GM20000 (cell line): ENCODE measurements at regions not wholly inside any gene's neighbourhood (a gene's known extent, or its start where the extent isn't known, plus 50 kb on each side); places are given as distances from the start of the nearest gene placed in this dataset.
"Not testable (repeated sequence)": the region's sequence is repeated elsewhere in the genome, so short reads cannot be mapped to it uniquely, and the experiment has no call there.

Experiments used
- DNase-seq: peaks from one replicate; pipeline ENCODE4 v3.0.0; 2012; ENCODE audit warnings: low spot score
- TF ChIP-seq, protein P1 (sequence below): IDR thresholded peaks from 2 replicates; pipeline ENCODE4 v1.5.1; 2012; ENCODE audit warnings: mild to moderate bottlenecking, control low read depth; ENCODE audit errors: extremely low read depth, missing control alignments

DNA sequence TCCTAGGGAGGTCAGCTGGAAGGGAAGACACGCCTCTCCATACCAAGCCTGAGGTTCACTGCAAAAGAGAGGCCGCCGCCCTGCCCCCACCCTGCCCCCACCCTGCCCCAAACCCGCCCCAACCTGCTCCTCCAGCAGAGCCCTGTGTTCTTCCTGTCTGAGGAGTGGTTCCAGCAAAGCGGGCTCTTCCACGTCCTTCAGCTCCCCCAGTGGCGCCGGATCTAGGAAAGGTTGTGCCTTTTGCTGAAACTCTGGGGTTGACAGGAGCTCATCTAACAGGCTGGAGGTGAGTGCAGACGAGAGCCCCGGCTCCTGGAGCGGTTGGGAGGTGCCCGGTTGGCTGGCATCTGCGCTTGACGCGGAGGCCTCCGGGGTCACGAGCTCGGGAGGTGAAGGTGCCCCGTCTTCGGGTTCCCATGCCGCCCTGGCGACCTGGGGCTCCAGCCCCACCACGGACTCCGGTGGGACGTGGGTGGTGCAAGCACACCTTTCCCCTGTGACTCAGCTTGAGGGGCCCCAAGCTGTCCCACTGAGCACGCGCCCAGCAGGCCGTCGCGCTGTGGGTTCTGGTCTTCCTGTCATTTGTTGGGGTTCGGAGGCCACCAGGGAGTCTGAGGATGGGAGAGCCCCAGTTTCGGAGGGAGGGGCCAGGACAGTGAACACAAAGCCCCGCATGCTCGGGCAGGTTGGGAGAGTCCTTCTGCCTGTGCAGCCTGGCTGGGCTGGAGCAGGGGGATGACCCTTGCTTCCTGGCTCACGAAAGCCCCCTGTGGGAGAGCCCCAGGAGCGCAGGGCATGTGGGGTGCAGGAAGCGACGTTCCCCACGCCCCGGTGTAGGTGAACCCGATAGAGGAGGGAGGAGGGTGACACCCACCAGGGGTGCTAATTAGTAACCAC, 1467.1 kb downstream of the FOXD4L5 start:
- TF ChIP-seq, protein P1, sequence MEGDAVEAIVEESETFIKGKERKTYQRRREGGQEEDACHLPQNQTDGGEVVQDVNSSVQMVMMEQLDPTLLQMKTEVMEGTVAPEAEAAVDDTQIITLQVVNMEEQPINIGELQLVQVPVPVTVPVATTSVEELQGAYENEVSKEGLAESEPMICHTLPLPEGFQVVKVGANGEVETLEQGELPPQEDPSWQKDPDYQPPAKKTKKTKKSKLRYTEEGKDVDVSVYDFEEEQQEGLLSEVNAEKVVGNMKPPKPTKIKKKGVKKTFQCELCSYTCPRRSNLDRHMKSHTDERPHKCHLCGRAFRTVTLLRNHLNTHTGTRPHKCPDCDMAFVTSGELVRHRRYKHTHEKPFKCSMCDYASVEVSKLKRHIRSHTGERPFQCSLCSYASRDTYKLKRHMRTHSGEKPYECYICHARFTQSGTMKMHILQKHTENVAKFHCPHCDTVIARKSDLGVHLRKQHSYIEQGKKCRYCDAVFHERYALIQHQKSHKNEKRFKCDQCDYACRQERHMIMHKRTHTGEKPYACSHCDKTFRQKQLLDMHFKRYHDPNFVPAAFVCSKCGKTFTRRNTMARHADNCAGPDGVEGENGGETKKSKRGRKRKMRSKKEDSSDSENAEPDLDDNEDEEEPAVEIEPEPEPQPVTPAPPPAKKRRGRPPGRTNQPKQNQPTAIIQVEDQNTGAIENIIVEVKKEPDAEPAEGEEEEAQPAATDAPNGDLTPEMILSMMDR = no peak
- DNase-seq = peak; percentile 72

DNA sequence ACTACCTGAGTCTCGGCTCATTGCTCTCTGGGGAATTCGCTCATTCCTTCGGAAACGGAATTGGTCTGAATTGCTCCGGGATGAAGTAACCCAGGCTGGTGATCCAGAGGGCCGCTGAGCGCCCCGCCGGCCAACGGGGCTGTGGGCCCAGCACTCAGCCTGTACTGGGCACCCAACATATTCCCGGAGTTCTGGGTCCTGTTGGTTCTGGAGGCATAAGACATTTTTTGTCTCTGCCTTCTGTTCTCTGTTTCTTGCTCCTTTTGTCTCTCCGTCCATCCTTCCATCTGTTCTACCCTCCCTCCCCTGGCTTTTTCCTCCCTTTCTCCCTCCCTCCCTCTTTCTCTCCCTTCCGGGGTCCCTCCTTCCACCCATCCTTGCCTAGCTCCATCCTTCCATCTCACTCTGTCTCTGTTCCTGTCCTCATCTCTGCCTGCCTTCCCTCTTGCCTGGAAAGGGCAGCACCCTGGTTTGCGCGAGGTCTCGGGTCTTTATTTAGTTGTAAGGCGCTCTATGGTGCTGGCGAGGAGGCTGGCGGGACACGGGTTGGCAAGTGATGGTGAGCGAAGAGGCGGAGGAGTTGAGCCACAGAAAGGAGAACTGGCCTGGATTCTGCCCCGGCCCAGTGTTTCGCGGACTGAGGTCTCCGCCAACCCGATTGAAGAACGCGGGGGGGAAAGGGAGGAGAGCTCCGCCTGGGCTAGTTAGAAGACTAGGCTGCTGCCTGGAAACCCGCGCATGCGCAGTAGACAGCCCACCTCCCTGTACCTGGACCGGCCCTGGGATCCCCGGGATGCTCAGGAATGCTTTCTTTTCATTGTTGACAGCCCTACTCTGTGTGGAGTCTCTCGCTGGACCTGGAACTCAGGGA, 1468.0 kb downstream of the FOXD4L5 start:
- DNase-seq = peak; percentile 90
- TF ChIP-seq, protein P1 = no peak

DNA sequence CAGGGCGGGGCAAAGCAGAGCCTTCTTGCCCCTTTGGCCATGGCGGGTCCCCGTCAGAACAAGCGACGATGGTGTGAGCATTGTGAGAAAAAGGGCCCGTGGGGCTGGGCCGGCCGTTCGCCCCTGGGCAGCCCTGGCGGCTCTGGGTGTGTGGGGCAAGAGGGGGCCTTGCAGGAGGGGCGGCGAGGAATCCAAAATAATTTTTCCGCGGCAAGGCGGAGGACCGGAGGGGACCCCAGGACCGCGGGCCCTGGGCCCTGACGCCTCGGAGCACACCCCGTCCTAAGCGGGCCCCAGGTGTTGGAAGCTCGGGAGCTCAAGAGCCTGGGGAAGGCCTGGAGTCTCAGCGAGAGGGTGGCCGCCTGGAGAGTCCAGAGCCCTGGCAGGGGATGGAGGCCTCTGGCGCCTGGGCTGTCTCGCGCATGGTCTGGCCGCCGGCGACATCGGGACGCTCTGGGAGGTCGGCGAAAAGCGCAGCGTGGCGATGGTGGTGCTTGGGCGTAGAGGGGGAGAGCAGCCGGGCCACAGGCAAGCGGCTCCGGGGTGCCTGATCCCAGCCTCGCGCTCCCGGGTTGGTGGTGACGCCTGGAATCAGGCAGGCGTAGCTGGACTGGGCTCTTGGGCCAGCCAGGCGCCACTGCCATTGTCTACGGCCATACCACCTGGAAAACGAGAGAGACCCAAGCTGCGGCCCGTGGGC, 1469.9 kb downstream of the FOXD4L5 start:
- not testable (repeated sequence) for DNase-seq

DNA sequence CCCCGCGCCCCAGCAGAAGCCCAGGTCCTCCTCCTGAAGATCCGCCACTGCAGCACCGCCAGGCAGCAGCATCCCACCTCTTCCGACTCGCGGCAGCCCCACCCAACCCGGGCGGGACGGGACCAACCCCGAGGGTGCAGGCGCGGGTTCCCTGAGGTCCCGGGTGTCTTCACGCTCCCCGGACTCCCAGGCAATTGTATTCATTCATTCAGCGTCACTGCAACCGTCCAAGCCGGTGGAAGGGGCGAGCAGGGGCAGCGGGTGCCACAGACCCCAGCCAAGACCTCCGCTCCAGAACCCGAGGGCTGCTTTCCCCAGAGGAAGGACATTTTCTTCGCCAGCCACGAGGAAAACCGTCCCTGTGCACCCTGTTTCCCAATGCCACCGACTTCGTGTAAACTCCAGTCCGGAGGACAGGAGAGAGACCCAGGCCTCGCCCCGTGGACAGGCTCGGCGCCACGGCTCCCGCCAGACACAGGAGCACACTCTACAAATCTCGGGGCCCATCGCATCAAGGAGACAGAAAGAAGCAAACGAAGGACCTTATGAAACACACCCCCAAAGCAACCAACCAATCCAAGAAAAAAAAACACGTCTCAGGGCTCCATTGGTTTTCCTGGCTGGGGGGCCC, 1471.5 kb downstream of the FOXD4L5 start:
- DNase-seq = not testable (repeated sequence)

DNA sequence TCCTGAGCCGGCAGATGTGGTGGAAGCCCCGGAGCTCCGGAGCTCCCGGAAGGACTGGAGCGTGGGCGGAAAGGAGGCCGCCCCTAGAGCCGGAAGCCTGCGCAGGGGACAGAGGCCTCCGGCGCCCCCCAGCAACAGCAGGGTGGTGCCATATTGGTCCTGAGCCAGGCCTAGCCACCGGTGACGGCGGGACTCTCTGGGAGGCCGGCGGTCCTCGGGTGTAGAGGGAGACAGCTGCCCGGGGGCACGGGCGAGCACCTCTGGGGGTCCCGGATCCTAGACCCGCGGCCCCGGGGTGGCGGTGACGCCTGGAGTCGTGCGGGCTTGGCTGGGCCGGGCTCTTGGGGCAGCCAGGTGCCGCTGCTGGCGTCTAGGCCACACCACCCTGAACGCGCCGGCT, 1472.2 kb downstream of the FOXD4L5 start:
- DNase-seq = peak; percentile 44

DNA sequence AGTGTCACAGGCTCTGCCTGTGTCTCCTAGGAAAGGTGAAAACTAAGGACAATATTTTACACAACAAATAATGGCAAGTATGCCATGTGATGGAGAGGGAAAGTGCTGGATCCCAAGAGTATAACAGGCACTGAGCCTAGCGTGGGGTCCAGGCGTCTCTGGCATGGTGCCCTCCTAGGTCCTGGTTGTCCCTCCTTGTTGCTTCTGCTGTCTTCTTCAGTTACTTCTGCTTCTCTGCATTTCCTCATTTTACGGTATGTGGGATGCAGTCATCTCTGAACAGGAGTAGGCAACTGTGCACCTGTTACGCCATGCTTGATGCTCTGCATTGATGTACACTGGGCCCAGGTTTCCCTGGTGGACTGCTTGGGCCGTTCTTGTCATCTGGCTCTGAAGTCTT, 1480.8 kb downstream of the FOXD4L5 start:
- DNase-seq = not testable (repeated sequence)

DNA sequence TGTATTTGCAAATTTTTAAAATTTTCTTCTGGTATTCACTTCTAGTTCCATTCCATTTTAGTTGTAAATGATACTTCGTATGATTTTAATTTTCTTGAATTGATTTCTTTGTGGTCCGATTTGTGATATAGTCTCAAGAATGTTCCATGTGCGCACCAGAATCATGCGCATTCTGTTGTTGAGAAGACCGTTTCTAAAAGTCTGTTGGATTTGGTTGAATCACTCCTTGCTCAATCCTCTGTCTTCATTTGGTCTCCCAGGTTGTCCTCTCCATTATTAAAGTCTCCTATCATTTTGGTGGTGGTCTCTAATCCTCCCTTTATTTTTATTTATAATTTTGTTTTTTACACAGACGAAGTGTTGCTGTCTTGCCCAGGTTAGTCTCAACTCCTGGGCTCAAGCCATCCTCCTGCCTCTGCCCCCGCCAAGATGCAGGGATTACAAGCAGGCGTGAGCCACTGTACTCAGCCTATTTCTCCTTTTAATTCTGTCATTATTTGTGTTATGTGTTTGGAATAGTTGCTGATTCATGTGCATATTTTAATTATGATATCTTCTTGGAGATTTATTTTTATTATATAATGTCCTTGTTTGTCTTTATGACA, 1490.8 kb downstream of the FOXD4L5 start:
- not testable (repeated sequence) for DNase-seq

DNA sequence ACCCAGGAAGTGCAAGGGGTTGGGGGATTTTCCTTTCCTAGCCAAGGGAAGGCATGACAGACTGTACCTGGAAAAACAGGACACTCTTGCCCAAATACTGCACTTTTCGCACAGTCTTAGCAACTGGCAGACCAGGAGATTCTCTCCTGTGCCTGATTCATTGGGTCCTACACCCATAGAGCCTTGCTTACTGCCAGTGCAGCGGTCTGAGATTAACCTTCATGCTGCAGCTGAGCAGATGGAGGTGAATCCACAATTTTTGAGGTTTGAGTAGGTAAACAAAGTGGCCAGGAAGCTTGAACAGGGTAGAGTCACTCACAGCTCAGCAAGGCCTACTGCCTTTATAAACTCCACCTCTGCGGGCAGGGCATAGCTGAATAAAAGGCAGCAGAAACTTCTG, 1497.6 kb downstream of the FOXD4L5 start:
- DNase-seq = not testable (repeated sequence)

DNA sequence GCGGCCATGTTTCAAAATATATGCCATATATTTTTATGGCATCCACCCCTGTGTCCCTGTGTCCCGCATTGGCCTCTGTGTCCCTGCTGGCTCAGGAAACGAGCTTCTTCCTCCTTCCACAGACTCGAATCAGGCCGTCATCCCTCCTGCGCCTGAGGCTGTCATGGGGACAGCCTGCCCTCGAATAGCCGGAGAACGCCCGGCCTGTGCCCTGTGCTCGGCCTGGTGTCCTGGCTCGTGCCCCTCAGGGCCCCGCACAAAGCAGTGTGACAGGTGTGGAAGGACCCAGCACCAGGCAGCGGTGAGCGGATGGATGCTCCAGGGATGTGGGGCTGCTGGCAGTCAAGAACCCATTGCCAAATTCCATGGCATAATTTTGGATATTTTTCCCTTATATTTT, 1500.0 kb downstream of the FOXD4L5 start:
- not testable (repeated sequence) for DNase-seq

DNA sequence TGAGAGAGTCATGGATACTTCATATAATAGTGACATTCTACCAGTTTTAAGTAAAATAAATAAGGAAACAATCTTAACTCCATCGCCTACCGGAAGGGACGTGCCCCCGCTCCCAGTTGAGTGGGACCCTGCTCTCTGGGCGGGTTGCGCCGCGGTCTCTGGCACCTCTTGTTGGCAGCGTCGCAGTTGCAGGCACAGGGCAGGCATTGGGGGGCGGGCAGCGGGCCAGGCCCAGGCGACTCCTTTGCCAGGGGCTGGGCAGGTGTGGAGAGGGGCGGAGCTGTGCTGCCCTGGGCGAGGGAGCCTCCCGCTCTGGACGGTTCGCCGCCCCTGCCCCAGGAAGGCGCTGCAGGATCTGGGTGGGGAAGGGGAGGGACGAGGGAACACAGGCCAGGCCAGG, 1500.6 kb downstream of the FOXD4L5 start:
- not testable (repeated sequence) for DNase-seq

DNA sequence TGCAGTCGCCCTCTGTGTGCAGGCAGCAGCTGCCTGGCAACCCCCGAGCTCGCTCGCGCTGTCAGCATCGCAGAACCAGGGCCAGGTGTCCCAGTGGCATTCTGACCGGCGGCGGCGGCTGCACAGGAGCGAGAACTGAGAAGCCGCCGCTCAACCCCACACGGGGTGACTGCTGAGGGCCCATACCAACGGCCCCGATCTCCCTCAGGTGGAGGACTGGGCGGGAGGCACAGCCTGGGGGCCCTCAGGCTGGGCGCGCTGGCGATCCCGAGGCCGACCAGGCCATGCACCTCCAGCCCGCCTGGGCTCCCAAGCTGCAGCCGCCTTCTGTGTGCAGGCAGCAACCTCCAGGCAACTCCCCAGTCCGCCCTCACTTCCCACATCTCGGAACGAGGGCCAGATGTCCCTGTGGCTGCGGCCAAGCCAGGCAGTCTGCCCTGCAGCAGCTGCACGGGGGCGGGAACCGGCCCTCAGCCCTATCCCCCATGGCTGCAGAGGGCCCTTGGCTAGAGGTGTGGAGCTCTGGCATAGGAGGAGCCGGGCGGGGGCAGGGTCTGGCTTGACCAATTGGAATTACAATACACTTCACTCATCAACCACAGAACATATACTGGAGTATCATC, 1503.1 kb downstream of the FOXD4L5 start:
- peak; percentile 14 for DNase-seq

DNA sequence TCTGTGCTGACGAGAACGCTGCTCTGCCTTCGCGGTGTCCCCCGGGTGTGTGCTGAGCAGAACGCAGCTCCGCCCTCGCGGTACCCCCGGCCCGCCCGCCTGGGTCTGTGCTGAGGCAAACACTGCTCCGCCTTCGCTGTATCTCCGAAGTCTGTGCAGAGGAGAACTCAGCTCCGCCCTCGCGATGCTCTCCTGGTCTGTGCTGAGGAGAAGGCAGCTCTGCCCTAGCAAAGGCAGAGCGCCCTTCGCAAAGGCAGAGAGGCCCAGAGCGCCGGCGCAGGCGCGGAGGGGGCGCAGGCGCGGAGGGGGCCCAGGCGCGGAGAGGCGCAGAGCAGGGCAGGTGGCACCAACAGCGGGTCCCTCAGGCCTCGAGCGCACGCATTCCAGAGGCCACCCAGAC, 1503.6 kb downstream of the FOXD4L5 start:
- DNase-seq = peak; percentile 7

DNA sequence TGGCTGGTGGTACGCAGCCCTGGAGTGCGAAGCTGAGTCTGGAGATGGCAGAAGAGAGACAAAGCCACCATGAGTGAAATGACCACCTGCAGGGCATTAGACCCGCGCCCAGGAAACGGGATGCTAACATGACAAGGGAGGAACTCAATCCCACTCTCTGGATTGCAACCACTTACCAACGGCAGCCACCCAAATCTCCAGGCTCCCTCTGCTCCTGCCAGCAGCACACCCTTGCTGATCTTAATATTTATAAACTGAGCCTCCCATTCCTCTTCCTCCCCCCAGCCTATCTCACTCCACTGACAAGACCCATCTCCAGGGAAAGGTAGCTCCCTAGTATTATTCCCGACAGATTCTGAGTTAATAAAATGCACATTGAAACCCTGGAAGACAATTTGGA, 1508.8 kb downstream of the FOXD4L5 start:
- not testable (repeated sequence) for DNase-seq

DNA sequence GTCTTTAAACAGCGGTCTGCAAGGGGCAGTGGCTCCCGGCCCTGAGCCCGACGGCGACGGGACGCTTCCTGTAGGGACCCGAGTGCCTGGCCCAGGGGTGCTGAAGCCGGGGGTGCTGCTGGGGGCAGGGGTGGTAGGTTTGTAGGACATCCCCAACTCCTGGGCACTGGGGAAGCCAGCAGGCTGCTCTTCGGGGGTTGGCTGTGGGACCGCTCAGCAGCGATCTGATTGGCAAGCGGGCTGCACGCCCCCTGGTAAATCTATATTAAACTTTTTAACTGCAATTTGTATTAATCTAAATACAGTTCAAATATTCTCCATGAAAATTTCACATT, 1510.0 kb downstream of the FOXD4L5 start:
- not testable (repeated sequence) for DNase-seq

DNA sequence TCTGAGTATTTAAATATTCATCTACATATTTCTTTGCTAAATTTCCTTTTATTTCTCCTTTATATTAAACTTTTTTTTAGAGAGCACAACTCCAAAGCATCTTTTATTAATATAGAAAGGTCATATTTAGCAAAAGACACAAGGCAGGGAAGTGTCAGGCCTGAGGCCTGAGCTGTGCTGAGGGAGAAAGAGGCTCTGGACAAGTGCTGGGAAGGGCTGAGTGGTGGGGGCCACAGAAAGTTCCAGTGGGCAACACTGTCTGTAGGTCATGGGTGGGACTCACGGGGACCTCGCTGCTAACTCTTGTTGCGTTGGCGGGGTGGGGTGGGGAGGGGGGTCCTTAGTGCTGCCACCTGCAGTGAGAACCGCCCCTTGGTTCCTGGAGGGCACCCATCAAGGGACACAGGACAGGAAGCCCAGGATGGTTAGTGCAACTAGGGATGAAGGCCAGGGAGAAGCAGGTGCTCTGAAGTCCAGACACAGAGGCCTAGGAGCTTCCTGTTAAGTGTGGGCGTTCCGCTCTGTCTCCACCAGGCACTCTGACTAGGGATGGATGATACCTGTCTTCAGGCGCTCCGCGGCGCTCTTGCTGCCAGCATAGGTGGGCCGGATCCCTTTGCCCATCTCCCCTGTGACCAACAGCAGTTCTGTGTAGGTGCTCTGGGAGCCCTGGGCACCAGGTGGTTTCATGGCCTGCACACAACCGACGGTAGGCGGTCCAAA, 1510.5 kb downstream of the FOXD4L5 start:
- not testable (repeated sequence) for DNase-seq

DNA sequence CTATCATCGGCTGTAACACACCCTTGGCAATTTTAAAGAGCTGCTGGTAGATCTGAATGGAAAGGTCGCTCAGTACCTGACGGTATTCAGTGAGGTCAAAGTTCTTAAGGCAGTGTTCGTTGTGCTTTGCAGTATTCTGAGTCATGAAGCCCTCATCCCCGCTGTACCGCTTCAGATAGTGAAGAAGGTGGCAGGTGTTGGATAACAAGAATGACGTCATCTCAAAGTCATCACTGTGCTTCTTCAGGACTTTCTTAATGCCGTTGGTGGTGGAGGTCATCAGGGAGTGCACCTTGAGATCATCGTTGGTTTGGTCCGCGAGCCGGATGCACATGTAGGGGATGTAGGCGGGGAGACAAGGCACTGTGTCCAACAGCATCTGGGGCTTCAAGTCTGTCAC, 1522.8 kb downstream of the FOXD4L5 start:
- not testable (repeated sequence) for DNase-seq
